ENCODE measurements at regions not wholly inside any gene's neighbourhood (a gene's known extent, or its start where the extent isn't known, plus 50 kb on each side); places are given as distances from the start of the nearest gene placed in this dataset.
"Not testable (repeated sequence)": the region's sequence is repeated elsewhere in the genome, so short reads cannot be mapped to it uniquely, and the experiment has no call there.

GRCh38 chr15:88965097-88965496 is 51.9 kb upstream of the MFGE8 start:
- H3K4me3 ChIP-seq (ENCODE audit: control insufficient read depth, low read depth, low read length); DNase-seq (ENCODE audit: low read depth): not testable (repeated sequence)

GRCh38 chr15:88970232-88970631 is 57.1 kb upstream of the MFGE8 start:
- H3K4me3 ChIP-seq (ENCODE audit: control insufficient read depth, low read depth, low read length), result no peak overlapping the region
- DNase-seq (ENCODE audit: low read depth), result no peak
- TF ChIP-seq CTCF (IDR thresholded peaks at IDR 0.05; ENCODE audit: control insufficient read depth, insufficient read depth, low read depth, low read length, missing control alignments), result no peak

DNA sequence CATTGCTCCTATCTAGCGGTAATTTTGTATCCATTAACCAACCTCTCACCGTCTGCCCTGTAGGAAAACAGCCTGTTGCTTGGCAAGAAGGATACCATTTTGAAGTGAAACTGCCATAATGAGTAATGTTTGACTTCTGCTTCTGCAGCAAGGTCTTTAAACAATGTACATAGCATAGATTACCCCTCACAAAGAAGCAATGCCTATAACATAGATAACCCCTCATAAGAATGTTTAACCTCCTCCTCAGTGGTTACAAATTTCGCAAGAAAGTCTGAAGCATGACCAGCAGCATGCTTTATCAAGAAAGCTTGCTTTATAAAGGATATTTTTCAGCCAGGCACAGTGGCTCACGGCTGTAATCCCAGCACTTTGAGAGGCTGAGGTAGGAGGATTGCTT is 61.2 kb upstream of the MFGE8 start:
- no peak for DNase-seq (ENCODE audit: low read depth)

DNA sequence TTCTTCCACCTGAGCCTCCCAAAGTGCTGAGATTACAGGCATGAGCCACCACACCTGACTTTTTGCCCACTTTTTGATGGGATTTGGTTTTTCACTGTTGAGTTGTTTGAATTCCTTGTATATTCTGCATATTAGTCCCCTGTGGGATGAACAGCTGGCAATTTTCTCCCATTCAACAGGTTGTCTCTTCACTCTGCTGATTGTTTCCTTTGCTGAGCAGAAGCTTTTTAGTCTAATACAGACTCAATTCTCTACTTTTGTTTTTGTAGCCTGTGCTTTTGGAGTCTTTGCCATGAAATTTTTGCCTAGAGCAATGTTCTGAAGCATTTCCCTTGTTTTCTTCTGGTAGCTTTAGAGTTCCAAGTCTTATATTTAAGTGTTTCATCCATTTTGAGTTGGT is 62.7 kb upstream of the MFGE8 start:
- no peak for TF ChIP-seq CTCF (IDR thresholded peaks at IDR 0.05; ENCODE audit: control insufficient read depth, insufficient read depth, low read depth, low read length, missing control alignments)
- no peak overlapping the region for H3K4me3 ChIP-seq (ENCODE audit: control insufficient read depth, low read depth, low read length)
- no peak for DNase-seq (ENCODE audit: low read depth)

More for the DNA sequence above, 61.2 kb upstream of the MFGE8 start:
- TF ChIP-seq CTCF (IDR thresholded peaks at IDR 0.05; ENCODE audit: control insufficient read depth, insufficient read depth, low read depth, low read length, missing control alignments), result no peak
- H3K4me3 ChIP-seq (ENCODE audit: control insufficient read depth, low read depth, low read length), result no peak overlapping the region

GRCh38 chr15:88976656-88977055 is 63.5 kb upstream of the MFGE8 start:
- no peak for DNase-seq (ENCODE audit: low read depth)
- H3K4me3 ChIP-seq (ENCODE audit: control insufficient read depth, low read depth, low read length), result no peak overlapping the region
- TF ChIP-seq CTCF (IDR thresholded peaks at IDR 0.05; ENCODE audit: control insufficient read depth, insufficient read depth, low read depth, low read length, missing control alignments), result no peak

- no peak overlapping the region for H3K4me3 ChIP-seq (ENCODE audit: control insufficient read depth, low read depth, low read length)
- no peak for TF ChIP-seq CTCF (IDR thresholded peaks at IDR 0.05; ENCODE audit: control insufficient read depth, insufficient read depth, low read depth, low read length, missing control alignments)
- DNase-seq (ENCODE audit: low read depth), result no peak
Measured at GRCh38 chr15:88979674-88980073, 66.5 kb upstream of the MFGE8 start.

DNA sequence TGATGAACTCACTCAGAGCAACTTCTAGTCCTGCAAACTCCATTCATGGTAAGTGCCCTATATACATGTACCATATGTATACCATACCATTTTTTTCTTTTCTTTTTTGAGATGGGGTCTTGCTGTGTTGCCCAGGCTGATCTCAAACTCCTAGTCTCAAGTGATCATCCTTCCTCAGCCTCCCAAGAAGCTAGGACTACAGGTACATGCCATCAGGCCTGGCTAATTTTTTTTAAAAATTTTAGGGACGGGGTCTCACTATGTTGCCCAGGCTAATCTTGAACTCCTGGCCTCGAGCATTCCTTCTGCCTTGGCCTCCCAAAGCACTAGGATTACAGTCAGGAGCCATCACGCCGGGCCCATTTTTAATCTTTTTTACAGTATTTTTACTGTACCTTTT is 67.3 kb upstream of the MFGE8 start:
- no peak overlapping the region for H3K4me3 ChIP-seq (ENCODE audit: control insufficient read depth, low read depth, low read length)
- no peak for TF ChIP-seq CTCF (IDR thresholded peaks at IDR 0.05; ENCODE audit: control insufficient read depth, insufficient read depth, low read depth, low read length, missing control alignments)
- no peak for DNase-seq (ENCODE audit: low read depth)
